ENCODE measurements at regions not wholly inside any gene's neighbourhood (a gene's known extent, or its start where the extent isn't known, plus 50 kb on each side); places are given as distances from the start of the nearest gene placed in this dataset.

DNA sequence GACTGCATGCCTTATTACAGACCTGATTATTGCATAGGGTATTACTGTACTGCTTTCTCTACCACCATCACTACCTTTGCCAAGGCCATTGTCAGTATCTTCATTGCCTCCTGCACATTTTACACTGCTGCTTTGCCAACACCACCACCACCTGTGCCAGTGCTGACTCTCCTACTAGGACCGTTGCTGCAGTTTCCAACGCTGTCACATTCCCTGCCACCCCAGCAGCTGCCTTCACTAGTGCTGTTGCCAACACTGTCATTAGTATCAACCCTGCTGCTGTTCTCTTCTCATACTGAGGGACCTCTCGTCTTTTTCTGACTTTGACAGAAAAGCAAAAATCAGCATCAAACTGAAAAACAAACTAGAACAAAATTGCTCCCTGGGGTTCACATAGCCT lies 394.9 kb upstream of the B3GALT2 start:
- FAIRE-seq: no peak
- DNase-seq (ENCODE audit: insufficient read length, low spot score): no peak

DNA sequence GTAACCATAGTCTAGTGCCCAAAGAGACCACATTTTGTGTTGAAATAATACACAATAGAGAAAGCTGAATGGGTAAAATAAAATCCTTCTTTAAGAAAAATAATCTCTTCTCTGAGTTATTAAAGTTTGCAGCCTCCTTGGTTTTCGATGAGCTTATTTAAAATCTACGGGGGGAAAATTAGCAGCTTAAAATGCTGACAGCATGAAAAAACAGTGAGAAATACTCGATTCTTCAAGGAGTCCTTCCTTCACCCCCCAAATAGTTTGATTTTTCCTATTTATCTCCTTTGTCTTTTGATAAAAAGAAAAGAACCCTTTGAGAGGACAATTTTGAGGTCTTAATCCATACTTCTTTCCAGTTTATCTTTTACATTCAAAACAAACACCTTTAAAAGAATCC lies 394.0 kb upstream of the B3GALT2 start:
- DNase-seq (ENCODE audit: insufficient read length, low spot score) (no peak), FAIRE-seq (no peak)

DNA sequence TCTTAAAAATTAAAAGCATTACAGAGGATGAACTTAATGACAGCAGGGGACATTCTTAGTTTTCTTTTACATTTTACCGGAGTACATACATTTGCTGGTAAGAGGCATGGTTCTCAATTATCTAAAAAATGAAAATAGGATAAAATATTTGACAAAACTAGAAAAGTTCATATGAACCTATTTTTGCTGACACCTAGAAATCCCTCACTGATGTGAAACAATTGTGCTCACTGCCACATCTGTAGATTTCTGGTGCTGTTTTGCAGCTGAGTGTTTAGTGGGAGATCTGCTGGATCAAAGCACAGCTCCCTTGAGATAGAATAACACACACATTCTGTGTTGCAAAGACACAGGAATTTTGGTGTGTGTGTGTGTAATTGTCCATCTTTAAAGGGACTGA lies 392.9 kb upstream of the B3GALT2 start:
- DNase-seq (ENCODE audit: insufficient read length, low spot score) (no peak), FAIRE-seq (no peak)

DNA sequence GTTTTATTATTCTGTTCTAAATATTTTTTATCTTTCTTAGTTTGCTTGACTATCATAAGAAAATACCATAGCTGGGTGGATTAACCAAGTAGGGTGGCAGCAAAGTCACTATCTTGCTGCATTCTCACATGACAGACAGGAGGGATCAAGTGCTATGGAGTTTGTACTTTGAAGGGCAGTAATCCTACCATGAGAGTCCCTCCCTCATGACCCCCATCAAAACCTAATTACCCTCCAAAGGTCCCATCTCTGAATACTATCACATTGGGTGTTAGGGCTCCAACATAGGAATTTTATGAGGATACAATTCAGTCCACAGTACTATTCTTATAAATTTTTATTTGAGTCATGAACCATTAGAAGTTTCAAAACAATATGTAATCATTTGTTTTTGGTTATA lies 388.5 kb upstream of the B3GALT2 start:
- FAIRE-seq (no peak), DNase-seq (ENCODE audit: insufficient read length, low spot score) (no peak)

DNA sequence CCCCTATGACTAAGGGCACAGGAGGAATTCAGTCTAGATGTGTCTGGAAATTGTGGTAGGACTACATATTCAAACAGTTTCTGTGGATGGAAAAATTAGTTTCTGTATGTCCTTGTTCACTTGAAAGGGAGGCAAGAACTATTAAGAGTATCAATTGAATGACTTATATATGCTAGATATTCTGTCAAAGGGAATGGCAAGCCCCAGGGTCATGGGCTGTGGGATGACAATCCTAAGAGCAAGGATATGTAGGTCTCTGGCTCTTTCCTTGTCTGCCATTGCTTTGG lies 383.5 kb upstream of the B3GALT2 start:
- no peak for FAIRE-seq

DNA sequence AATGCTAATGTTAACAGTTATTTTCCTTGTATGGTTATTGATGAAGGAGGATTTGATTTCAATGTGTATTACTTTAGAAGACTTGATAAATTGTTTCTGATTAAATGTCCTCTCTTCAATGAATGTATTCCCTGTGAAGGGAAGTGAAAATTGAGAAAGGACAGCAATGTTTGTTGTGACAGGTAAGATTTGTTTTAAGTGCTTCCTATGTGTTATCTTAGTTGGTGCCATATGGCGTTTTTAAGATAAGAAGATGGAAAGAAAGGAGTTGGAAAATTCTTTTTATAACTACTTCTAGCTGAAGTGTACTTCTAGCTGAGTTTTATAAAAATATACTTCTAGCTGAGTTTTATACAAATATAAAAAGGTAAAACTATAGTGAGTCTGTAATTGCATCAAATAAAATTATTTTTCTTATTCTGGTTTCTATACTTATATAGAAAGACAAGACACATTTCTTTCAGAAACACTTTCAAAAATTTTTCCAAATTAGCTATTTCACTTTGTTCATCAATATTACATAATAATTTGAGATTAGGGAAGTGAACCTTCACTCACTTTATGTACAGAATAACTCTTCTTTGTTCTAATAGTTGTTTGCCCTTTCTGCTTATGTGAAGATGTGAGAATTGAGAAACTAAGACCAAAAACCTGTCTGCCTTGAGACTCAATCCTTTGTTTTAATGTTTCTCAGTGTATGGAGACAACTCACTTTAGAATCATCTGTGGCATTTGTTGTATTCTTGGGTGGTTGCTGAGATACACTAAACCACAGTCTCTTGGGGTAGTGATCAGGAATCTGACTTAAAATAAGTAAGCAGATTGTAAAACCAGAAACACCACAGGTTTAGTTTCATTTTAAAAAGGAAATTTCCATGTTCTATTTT lies 382.9 kb upstream of the B3GALT2 start:
- FAIRE-seq: no peak
- DNase-seq (ENCODE audit: insufficient read length, low spot score): peak; percentile 14

More for the DNA sequence above, 383.5 kb upstream of the B3GALT2 start:
- no peak for DNase-seq (ENCODE audit: insufficient read length, low spot score)

DNA sequence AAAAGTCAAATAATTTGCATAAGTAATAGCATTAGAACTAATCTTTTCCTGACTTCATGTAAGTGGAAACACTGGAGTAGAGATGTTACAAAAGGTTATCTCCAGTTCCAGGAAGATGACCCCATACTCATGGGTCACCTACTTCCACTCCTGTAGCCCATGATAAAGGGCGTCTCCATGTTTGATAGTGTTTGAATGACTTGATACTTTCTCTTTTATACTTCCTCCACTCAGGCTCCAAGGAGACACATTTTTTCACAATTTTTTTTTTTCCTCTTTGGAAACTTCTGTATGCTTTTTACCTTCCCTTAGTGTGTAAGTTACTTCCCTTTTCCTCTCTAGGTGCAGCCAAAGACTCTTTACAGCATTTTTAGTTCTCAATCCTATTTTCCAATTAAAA lies 382.1 kb upstream of the B3GALT2 start:
- DNase-seq (ENCODE audit: insufficient read length, low spot score): no peak
- no peak for FAIRE-seq

DNA sequence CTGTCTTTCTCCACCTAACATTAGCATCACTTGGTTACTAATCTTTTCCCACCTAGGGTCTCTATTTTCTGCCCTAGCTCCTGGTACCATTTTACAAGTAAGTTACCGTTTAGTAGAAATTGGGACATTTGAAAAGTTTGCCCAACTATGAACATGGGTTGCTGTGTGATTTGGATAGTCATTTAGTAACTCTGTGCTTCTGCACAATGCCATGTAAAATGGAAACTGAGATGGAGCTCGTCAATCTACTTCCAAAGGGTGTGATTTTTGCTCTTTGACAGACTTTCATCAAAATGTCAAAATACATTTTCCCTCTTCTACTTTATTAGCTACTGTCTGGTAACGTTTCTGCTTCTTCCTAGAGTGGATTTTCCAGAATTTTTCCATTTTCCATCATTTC lies 381.5 kb upstream of the B3GALT2 start:
- FAIRE-seq (no peak), DNase-seq (ENCODE audit: insufficient read length, low spot score) (no peak)

DNA sequence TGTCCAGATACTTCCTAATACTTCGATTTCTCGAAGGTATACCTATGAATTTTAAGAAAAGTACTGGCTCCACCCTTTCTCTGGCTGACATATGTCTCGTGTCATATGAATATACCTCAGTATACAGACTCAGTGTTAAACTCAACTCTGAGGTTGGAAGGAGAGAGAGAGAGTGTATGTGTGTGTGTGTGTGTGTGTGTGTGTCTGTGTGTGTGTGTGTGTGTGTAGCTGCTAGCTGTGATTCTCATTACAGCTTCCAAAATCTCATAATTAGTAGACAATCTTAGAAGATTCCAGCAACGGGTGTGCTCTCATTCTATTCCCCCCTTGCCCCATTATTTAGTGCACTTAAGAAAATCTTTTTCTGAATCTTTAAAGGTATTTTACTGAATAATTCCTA lies 380.3 kb upstream of the B3GALT2 start:
- no peak for FAIRE-seq

DNA sequence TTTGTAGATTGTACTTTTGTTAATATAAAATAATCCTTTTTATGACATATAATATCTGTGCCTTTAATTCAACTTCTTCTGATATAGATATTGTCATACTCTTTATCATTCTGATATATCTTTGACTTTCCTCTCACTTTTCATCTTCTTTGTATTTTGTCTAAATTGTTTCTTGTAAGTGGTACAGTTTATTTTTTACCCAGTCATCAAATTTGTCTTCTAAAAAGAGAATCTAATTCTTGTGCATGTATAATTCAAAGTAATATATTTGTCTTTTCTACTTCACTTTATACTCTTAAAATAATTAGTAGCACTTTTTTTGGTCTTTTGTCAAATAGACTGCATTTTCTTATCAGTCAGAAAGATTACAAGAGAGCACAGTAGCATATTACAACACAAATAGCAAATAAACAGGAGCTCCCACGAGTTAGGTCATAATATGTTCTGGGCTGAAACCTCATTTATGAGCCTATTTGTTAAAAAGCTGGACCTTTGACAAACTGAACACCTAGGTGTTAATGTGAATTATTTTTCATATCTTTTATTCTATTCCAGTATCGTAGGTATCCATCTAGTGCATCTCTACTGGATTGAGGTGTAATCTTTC lies 379.7 kb upstream of the B3GALT2 start:
- FAIRE-seq (no peak), DNase-seq (ENCODE audit: insufficient read length, low spot score) (no peak)

More for the DNA sequence above, 380.3 kb upstream of the B3GALT2 start:
- DNase-seq (ENCODE audit: insufficient read length, low spot score): no peak

DNA sequence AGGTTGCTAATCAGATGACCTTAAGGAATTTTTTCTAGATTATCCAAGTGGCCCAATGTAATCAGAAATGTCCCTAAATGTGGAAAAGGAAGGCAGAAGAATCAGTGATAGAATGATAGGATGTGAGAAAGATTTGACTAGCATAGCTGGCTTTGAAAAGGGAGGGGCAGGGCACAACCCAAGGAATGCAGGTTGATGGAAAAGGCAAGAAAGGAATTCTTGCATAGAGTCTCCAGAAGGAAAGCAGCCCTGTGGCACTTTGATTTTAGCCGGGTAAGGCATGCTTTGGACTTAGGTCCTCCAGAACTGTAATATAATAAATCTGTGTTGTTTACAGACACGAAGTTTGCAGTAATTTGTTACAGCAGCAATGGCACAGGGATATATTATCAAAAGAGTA lies 375.7 kb upstream of the B3GALT2 start:
- no peak for DNase-seq (ENCODE audit: insufficient read length, low spot score)
- FAIRE-seq: no peak

DNA sequence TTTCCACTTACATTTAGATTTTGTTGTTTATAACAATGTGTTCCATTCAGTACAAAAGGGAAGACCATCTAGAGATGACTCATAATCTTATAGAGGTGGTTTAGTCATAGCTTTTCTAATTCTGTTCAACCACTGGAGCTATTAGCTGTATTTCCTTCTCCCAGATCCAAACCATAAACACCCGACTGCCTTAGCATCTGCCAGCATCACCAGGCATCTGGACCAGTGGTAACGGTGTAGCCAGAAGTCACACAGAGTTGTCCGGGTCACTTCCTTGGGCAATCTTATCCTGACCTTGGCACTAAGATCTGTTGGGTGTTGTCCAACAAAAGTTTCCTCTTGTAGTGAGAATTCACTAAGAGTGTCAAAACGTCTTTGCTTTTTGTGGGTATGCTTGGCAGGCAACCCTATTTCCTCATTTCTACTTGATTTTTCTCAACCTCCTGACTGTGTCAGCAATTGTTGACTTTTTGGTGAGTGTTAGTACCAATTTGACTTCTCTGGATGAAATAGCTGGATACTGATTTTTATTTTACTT lies 372.1 kb upstream of the B3GALT2 start:
- FAIRE-seq (no peak), DNase-seq (ENCODE audit: insufficient read length, low spot score) (peak; percentile 14)

DNA sequence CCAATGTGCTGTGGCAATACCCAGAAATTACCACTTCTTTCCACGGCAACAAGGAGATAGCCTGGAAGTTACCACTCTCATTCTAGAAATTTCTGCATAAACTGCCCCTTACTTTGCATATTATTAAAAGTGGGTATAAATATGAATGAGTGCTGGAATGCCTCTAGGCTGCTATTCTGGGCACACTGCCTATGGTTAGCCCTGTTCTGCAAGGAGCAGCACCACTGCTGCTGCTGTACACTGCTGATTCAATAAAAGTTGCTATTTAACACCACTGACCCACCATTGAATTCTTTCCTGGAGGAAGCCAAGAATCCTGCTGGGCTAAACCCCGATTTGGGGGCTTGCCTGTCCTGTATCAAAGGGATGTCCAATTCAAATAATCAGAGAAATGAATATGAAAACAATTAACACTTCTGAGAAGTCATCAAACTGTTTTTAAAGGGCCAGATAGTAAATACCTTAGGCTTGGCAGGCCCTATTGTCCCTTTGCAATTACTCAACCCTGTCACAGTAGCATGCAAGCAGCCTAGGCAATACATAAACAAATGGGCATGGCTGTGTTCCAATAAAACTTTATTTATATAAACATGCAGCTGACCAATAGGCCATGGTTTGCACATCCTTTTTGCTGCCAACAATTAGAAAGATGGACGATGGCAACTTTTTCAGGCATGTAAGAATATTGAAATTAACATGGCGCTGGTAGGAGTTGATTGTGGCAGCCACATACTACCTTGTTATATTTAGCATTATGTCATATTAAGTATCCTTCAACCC lies 369.4 kb upstream of the B3GALT2 start:
- no peak for DNase-seq (ENCODE audit: insufficient read length, low spot score)
- no peak for FAIRE-seq

DNA sequence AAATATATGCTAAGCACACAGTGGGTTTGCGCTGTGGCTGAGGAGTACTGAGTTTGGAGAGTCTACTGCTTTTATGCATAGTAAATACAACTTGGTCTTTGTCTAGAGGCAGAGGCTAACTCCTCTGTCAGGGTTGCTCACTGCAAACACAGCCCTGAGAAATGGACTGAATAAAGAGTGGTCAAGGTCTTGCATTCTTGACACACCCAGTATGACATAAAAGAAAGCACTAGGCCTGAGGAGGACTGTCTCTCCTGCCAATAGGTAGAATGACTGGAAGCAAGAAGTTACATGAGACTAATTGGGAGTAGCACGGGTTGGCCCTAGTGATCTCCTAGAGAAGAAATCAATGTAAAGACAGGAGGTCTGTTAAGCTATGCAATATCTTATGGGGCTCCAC lies 367.2 kb upstream of the B3GALT2 start:
- DNase-seq (ENCODE audit: insufficient read length, low spot score) (no peak), FAIRE-seq (no peak)

DNA sequence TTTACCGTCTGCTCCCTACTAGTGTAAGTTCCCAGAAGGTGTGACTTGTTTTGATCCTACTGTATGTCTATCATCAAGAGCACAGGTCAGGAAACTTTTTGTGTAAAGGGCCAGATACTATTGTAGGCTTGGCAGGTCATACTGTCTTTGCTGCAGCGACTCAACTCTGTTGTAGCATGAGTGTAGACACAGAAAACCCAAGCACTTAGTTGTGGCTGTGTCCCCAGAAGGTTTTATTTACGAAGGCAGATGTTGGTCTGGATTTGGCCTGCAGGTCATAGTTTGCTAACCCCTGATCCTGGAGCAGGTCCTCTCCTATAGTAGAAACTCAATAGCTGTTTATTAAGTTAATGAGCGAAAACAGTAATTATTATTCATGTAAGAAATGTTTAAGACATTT lies 365.9 kb upstream of the B3GALT2 start:
- FAIRE-seq: no peak
- DNase-seq (ENCODE audit: insufficient read length, low spot score): no peak

DNA sequence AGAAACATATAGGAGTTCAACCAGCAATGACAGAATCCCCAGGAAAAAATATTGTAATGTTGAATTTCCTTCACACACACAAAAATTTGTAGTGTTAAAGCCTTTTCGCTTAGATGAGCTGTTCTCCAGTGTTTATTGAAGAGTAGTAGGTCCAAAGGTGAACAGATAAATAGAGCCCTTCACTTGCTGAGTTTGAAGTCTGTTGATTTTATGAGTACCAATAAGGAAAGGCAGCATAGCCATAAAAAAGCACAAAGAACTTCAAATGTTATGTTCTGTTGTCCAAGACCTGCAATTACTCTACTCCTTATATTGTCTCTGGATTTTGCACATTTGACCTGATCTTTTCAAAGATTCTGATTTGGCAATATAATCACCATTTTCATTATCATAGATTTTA lies 362.7 kb upstream of the B3GALT2 start:
- FAIRE-seq (no peak), DNase-seq (ENCODE audit: insufficient read length, low spot score) (no peak)

DNA sequence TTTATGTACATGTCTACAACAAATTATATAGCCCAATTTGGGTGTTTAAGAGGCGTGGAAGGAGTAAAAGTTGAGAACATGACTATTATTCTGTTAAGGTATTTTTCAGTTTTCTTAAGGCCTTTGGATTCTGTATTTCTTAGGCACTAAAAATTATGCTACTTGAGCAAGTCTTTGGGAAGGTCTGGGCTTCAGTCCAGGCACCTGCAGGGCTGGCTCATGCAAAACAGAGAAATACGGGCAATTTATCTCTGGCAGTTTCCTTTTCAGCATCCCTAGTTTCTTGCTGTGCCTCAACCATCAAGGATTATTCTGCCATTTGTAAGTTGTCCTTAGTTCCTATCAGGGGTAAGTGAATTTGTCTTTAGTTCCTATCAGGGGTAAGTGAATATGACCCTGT lies 358.8 kb upstream of the B3GALT2 start:
- DNase-seq (ENCODE audit: insufficient read length, low spot score): no peak
- FAIRE-seq: no peak

DNA sequence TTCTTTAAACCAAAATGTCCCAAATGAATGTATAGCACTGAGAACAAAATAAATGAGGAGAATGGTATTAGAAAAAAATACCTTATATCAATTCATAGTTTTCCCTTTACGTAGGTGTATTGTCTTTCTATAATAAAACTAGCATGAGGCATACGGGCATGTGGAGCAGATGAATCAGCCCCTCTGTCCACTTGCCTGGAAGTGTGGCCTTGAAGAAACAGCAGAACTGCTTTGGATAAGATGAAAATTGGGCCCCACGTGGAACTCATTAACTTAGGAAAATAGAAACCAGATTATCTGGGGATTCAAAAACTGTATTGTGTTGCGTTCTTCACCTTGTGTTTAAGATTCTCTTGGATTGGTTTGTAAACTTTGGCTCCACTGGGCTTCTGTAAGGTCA lies 356.8 kb upstream of the B3GALT2 start:
- no peak for FAIRE-seq

DNA sequence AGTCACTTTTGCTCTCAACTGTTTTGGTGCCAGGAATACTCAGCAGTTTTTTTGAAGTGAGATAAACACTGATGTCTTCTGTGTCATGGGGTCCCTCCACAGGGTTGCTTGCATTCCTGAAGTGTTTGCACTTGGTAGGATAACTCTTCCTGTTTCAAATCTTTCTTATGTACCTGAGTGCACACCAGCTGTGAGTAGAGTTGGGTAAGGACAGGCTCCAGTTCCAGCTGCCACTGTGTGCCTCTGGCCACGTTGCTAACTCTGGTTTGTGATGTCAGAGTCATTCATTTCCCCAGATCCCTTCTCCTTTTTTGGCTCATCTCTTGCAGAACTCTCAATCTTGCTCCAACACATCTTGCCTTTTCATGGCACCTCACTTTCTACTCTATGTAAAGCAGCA lies 356.3 kb upstream of the B3GALT2 start:
- FAIRE-seq (no peak), DNase-seq (ENCODE audit: insufficient read length, low spot score) (no peak)

More for the DNA sequence above, 356.8 kb upstream of the B3GALT2 start:
- no peak for DNase-seq (ENCODE audit: insufficient read length, low spot score)

DNA sequence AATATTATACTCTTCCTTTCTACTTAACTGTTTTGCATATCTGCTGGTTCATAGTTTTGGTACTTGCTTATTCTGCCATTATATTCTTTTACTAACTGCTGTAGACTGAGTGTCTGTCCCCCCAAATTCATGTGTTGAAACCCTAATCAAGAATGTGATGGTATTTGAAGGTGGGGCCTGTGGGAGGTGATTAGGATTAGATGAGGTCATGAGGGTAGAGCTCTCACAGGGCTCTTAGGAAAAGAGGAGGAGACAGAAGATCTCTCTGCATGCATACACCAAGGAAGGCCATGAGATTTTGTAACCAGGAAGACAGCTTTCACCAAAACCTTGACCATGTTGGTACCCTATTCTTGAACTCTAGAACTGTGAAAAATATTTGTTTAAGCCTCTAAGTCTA lies 354.1 kb upstream of the B3GALT2 start:
- DNase-seq (ENCODE audit: insufficient read length, low spot score) (no peak), FAIRE-seq (no peak)

DNA sequence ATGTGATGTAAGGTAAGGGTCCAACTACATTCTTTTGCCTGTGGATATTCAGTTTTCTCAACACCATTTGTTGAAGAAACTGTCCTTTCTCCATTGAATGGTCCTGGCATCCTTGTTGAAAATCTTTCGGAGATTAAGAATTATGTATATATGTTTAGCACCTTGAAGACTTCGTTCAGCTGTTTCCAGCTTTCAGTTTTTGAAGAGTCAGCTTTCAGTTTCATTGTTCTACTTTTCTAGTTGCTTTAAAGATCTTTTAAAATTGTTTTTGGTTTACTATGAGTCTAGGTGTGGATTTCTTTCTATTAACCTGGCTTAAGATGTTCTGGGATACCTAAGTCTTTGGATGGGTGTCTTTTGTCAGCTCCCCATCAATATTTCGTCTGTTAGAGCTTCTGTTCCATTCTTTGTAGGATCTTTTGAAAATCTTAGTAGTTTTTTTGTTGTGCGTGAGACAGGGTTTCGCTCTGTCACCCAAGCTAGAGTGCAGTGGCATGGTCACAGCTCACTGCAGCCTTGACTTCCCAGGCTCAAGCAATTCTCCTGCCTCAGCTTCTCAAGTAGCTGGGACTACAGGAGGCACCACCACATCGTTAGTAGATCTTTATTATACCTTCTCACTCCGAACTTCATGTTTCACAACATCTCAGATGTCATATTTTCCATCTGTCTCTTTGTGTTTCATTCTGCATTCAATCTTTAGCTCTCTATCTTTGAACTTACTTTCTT lies 353.5 kb upstream of the B3GALT2 start:
- FAIRE-seq (no peak), DNase-seq (ENCODE audit: insufficient read length, low spot score) (no peak)

Data from HTR-8/SVneo (cell line).